ENCODE measurements at regions not wholly inside any gene's neighbourhood (a gene's known extent, or its start where the extent isn't known, plus 50 kb on each side); places are given as distances from the start of the nearest gene placed in this dataset.
A peak's percentile ranks its signal among the peaks of the same experiment; 100 is the strongest.

DNA sequence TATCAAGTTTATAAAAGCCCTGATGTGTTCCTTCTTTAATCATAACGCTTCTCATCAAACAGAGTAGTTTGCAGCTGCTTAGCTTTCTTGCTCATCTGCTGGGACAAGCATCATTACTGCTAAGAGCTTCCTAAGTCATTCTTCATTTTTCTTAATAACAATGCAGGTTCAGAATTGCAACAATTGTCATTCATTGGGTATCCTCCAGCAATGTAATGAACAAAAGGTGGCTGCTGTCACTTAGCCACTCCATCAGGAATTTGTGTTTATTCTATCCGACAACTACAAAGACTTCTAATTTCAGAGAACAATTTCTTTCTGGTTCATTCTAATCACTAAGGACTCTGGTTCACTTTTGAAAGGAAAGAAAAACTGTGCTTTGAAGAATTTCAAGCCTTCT is 836.7 kb upstream of the CDH10 start:
- Histone ChIP-seq H3K36me3 (ENCODE audit: insufficient read depth, low read length) (no peaks in the 10 kb centered on the region), H3K4me3 (ENCODE audit: low read length) (no peak overlapping the region), H3K4me1 (ENCODE audit: insufficient read depth, low read length) (no peaks in the 10 kb centered on the region), H3K27me3 (ENCODE audit: control insufficient read depth in 1 of 2, insufficient read depth in 2 of 2, low read length in 2 of 2) (no peaks in the 10 kb centered on the region), H3K9me3 (ENCODE audit: control insufficient read depth in 1 of 2, insufficient read depth in 1 of 2, low read length in 2 of 2) (no peaks in the 10 kb centered on the region), H3K27ac (ENCODE audit: low read depth in 1 of 2, low read length in 2 of 2) (no peak overlapping the region)
- intact Hi-C loops (cut with DNase I, micrococcal nuclease), result no loop called here
- no peak for ATAC-seq (ENCODE audit: poor library complexity)
- H3K9me3 Mint-ChIP-seq, result peaks cover 5% of the 10 kb centered on the region
- ChIA-PET POLR2A (no interaction called here), CTCF (no interaction called here)
- H3K4me3 Mint-ChIP-seq, result no peak overlapping the region
- H3K27ac Mint-ChIP-seq, result no peak overlapping the region
- H3K36me3 Mint-ChIP-seq (ENCODE audit: low read depth), result no peaks in the 10 kb centered on the region
- H3K27me3 Mint-ChIP-seq, result no peaks in the 10 kb centered on the region
- TF ChIP-seq, protein P1, sequence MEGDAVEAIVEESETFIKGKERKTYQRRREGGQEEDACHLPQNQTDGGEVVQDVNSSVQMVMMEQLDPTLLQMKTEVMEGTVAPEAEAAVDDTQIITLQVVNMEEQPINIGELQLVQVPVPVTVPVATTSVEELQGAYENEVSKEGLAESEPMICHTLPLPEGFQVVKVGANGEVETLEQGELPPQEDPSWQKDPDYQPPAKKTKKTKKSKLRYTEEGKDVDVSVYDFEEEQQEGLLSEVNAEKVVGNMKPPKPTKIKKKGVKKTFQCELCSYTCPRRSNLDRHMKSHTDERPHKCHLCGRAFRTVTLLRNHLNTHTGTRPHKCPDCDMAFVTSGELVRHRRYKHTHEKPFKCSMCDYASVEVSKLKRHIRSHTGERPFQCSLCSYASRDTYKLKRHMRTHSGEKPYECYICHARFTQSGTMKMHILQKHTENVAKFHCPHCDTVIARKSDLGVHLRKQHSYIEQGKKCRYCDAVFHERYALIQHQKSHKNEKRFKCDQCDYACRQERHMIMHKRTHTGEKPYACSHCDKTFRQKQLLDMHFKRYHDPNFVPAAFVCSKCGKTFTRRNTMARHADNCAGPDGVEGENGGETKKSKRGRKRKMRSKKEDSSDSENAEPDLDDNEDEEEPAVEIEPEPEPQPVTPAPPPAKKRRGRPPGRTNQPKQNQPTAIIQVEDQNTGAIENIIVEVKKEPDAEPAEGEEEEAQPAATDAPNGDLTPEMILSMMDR (IDR thresholded peaks at IDR 0.05), result no peak
- DNase-seq, result no peak
- no peaks in the 10 kb centered on the region for H3K4me1 Mint-ChIP-seq (ENCODE audit: low read depth)

DNA sequence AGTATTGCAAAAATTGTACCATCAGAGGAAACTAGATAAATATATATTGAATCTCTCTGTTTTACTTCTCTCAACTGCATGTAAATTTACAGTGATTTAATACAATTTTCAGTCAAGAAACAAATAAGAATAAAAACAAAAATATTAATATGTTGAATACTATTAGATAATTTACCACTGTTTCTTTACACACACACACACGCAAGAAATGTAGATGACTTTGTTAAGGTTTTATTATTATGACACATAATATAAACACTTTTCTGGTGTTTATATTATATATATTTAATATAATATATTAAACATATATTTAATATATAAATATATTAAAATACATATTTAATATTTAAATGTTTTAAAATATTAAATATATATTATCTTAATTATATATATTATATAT is 814.3 kb upstream of the CDH10 start:
- Mint-ChIP-seq H3K27ac (no peak overlapping the region), H3K4me1 (ENCODE audit: low read depth) (no peaks in the 10 kb centered on the region), H3K9me3 (peaks cover 16% of the 10 kb centered on the region), H3K36me3 (ENCODE audit: low read depth) (no peaks in the 10 kb centered on the region), H3K4me3 (no peak overlapping the region), H3K27me3 (no peaks in the 10 kb centered on the region)
- H3K27me3 ChIP-seq (ENCODE audit: control insufficient read depth in 1 of 2, insufficient read depth in 2 of 2, low read length in 2 of 2), result no peaks in the 10 kb centered on the region
- H3K9me3 ChIP-seq (ENCODE audit: control insufficient read depth in 1 of 2, insufficient read depth in 1 of 2, low read length in 2 of 2), result peaks cover 0 to 7% of the 10 kb centered on the region in 2 experiments
- H3K4me1 ChIP-seq (ENCODE audit: insufficient read depth, low read length), result no peaks in the 10 kb centered on the region
- ChIA-PET POLR2A (no interaction called here), CTCF (no interaction called here)
- DNase-seq (no peak), ATAC-seq (ENCODE audit: poor library complexity) (no peak)
- intact Hi-C loops (cut with DNase I, micrococcal nuclease), result no loop called here
- H3K4me3 ChIP-seq (ENCODE audit: low read length), result no peak overlapping the region
- TF ChIP-seq, protein P1 (IDR thresholded peaks at IDR 0.05), result no peak
- H3K27ac ChIP-seq (ENCODE audit: low read depth in 1 of 2, low read length in 2 of 2), result no peak overlapping the region
- H3K36me3 ChIP-seq (ENCODE audit: insufficient read depth, low read length), result no peaks in the 10 kb centered on the region

DNA sequence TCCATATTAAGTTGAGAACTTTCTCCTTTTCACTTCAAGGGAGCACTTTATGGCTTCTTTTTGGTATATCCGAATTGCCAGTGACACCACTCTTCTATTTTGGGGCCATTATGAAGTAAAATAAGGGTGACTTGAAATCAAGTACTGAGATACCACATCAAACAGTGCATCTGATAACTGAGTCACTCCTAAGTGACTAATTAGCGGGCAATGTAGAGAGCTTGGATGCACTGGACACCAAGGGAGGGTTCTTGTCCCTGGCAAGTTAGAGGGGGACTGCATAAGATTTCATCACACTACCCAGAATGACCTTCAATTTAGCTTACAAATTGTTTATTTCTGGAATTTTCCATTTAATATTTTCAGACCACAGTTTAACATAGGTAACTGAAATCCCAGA is 813.9 kb upstream of the CDH10 start:
- peak in 1 of 14 experiments; percentile 1 for DNase-seq
- Mint-ChIP-seq H3K36me3 (ENCODE audit: low read depth) (no peaks in the 10 kb centered on the region), H3K27ac (no peak overlapping the region), H3K27me3 (no peaks in the 10 kb centered on the region), H3K9me3 (peaks cover 15% of the 10 kb centered on the region), H3K4me3 (no peak overlapping the region), H3K4me1 (ENCODE audit: low read depth) (no peaks in the 10 kb centered on the region)
- Histone ChIP-seq H3K27ac (ENCODE audit: low read depth in 1 of 2, low read length in 2 of 2) (no peak overlapping the region), H3K36me3 (ENCODE audit: insufficient read depth, low read length) (no peaks in the 10 kb centered on the region), H3K9me3 (ENCODE audit: control insufficient read depth in 1 of 2, insufficient read depth in 1 of 2, low read length in 2 of 2) (peaks cover 0 to 7% of the 10 kb centered on the region in 2 experiments), H3K27me3 (ENCODE audit: control insufficient read depth in 1 of 2, insufficient read depth in 2 of 2, low read length in 2 of 2) (no peaks in the 10 kb centered on the region), H3K4me3 (ENCODE audit: low read length) (no peak overlapping the region), H3K4me1 (ENCODE audit: insufficient read depth, low read length) (no peaks in the 10 kb centered on the region)
- ATAC-seq (ENCODE audit: poor library complexity), result no peak
- ChIA-PET CTCF (no interaction called here), POLR2A (no interaction called here)
- TF ChIP-seq, protein P1 (IDR thresholded peaks at IDR 0.05), result no peak
- intact Hi-C loops (cut with DNase I, micrococcal nuclease), result no loop called here

Measured in CD4-positive, alpha-beta T cell (primary cell).